Smooth muscle cell (in vitro differentiated cells): ENCODE measurements at regions not wholly inside any gene's neighbourhood (a gene's known extent, or its start where the extent isn't known, plus 50 kb on each side); places are given as distances from the start of the nearest gene placed in this dataset.

Experiments used
- DNase-seq: peaks from one replicate; lab custom pipeline; 2025; ENCODE audit not compliant: unreplicated experiment; lab: John Stamatoyannopoulos, UW
- H2AFZ ChIP-seq: fragments of 200-600 bp; sonication (generic); 2 replicates; pipeline ENCODE4 v1.6.0; 2016; ENCODE audit warnings: antibody characterized with exemption, low read depth, mild to moderate bottlenecking
- H3F3A ChIP-seq: fragments of 200-600 bp; sonication (generic); 2 replicates; pipeline ENCODE4 v1.6.0; 2017; ENCODE audit warnings: antibody characterized with exemption, low read depth
- H3K27ac ChIP-seq: fragments of 200-600 bp; sonication (generic); 2 replicates; pipeline ENCODE4 v1.5.1; 2016; ENCODE audit warnings: low read depth, mild to moderate bottlenecking
- H3K27me3 ChIP-seq: fragments of 200-600 bp; sonication (generic); 2 replicates; pipeline ENCODE4 v1.6.1; 2016; ENCODE audit warnings: low read depth, mild to moderate bottlenecking
- H3K36me3 ChIP-seq: fragments of 200-600 bp; sonication (generic); 2 replicates; pipeline ENCODE4 v1.5.1; 2016; ENCODE audit warnings: low read depth
- H3K4me1 ChIP-seq: fragments of 200-600 bp; sonication (generic); 2 replicates; pipeline ENCODE4 v1.5.1; 2016; ENCODE audit warnings: low read depth
- H3K4me2 ChIP-seq: fragments of 200-600 bp; sonication (generic); 2 replicates; pipeline ENCODE4 v1.6.0; 2016; ENCODE audit warnings: mild to moderate bottlenecking
- H3K4me3 ChIP-seq: fragments of 200-600 bp; sonication (generic); 2 replicates; pipeline ENCODE4 v1.5.1; 2016; ENCODE audit warnings: mild to moderate bottlenecking
- H3K79me2 ChIP-seq: fragments of 200-600 bp; sonication (generic); 2 replicates; pipeline ENCODE4 v1.6.0; 2016; ENCODE audit warnings: low read depth, mild to moderate bottlenecking
- H3K9ac ChIP-seq: fragments of 200-600 bp; sonication (generic); 2 replicates; pipeline ENCODE4 v1.6.0; 2016; ENCODE audit warnings: low read depth
- H3K9me3 ChIP-seq: fragments of 200-600 bp; sonication (generic); replicated peaks from 2 replicates; pipeline ENCODE4 v1.5.1; 2016; ENCODE audit warnings: low read depth
- H4K20me1 ChIP-seq: fragments of 200-600 bp; sonication (generic); 2 replicates; pipeline ENCODE4 v1.6.0; 2016; ENCODE audit warnings: low read depth
- CTCF ChIP-seq: fragments of 200-600 bp; sonication (generic); IDR thresholded peaks from 2 replicates; pipeline ENCODE4 v1.5.1; 2017; ENCODE audit warnings: borderline replicate concordance, mild to moderate bottlenecking, antibody characterized with exemption; ENCODE audit not compliant: insufficient read depth, poor library complexity, severe bottlenecking
- whole genome bisulfite sequencing: methylation state at CpG from one replicate; pipeline ENCODE4 v1.1.7; 2016; ENCODE audit warnings: low lambda C conversion rate; 5-methylcytosine and 5-hydroxymethylcytosine counted together

GRCh38 chr5:66469684-66470083 is 126.5 kb upstream of the MAST4 start:
- no peak overlapping the region for H3K9ac ChIP-seq
- peaks cover 5% of the 10 kb centered on the region for H3K36me3 ChIP-seq
- H3K27me3 ChIP-seq, result no peaks in the 10 kb centered on the region
- no peaks in the 10 kb centered on the region for H3K79me2 ChIP-seq
- no peaks in the 10 kb centered on the region for H3K4me1 ChIP-seq
- no peak overlapping the region for H3K4me3 ChIP-seq
- H2AFZ ChIP-seq, result no peak overlapping the region
- no peak for DNase-seq
- no peak overlapping the region for H3K4me2 ChIP-seq
- H3K27ac ChIP-seq, result no peak overlapping the region
- peaks cover 14% of the 10 kb centered on the region for H3K9me3 ChIP-seq
- TF ChIP-seq CTCF, result no peak
- WGBS, result 98% methylated on average over 1 of the region's 1 CpG
- no peaks in the 10 kb centered on the region for H3F3A ChIP-seq
- no peaks in the 10 kb centered on the region for H4K20me1 ChIP-seq

DNA sequence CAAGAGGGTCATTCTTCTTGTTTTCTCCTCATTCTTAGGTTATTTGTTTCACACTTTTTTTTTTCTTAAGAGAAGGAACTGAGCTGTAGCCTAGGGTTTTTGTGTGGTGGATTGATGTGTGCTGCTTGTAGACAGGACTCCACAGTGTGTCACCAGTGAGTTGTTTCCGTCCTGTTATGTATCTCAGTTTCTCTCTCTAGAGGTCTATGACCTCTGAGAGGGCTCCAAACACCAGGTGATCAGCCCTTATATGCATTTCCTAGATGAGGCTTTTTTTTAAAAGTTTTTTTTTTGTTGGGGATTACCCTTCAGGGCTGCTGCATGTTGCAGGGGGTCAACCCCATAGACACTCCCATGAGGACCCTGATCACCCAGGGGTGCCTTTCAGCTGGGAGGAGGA is 124.2 kb upstream of the MAST4 start:
- Histone ChIP-seq H3F3A (no peaks in the 10 kb centered on the region), H3K4me1 (no peaks in the 10 kb centered on the region), H3K4me2 (no peak overlapping the region), H4K20me1 (no peaks in the 10 kb centered on the region), H3K79me2 (no peaks in the 10 kb centered on the region), H3K27ac (no peak overlapping the region), H2AFZ (no peak overlapping the region), H3K4me3 (no peak overlapping the region), H3K9ac (no peak overlapping the region), H3K9me3 (peaks cover 14% of the 10 kb centered on the region), H3K27me3 (no peaks in the 10 kb centered on the region), H3K36me3 (peaks cover 5% of the 10 kb centered on the region)
- DNase-seq, result no peak
- no peak for TF ChIP-seq CTCF
- WGBS, result 85% methylated on average over 1 of the region's 1 CpG

DNA sequence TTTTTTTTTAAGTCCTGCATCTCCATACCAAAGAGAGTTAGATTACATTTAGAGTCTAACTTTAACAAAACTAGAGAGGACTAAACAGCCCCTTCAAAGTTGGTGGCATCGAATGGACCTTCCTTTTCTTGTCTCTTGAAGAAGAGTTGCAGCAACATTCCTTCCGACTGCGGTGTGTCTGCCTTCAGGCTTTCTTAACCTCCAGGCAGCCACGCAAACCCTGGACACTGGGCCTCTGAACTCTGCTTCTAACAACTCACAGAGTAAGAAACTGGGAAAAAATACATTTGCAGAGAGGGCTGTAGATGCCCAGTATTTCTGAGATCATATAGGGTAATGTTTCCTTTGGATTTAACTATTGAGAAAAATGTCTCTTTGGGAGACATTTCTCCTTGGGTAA is 120.5 kb upstream of the MAST4 start:
- H3F3A ChIP-seq, result no peaks in the 10 kb centered on the region
- WGBS, result 63% methylated on average over 4 of the region's 4 CpGs
- no peak overlapping the region for H2AFZ ChIP-seq
- no peaks in the 10 kb centered on the region for H4K20me1 ChIP-seq
- no peak for TF ChIP-seq CTCF
- no peaks in the 10 kb centered on the region for H3K9me3 ChIP-seq
- no peak overlapping the region for H3K27ac ChIP-seq
- H3K79me2 ChIP-seq, result no peaks in the 10 kb centered on the region
- no peak overlapping the region for H3K4me3 ChIP-seq
- no peaks in the 10 kb centered on the region for H3K36me3 ChIP-seq
- DNase-seq, result no peak
- H3K9ac ChIP-seq, result no peak overlapping the region
- no peak overlapping the region for H3K4me2 ChIP-seq
- no peaks in the 10 kb centered on the region for H3K27me3 ChIP-seq
- no peaks in the 10 kb centered on the region for H3K4me1 ChIP-seq

- no peak for DNase-seq
- H3K4me3 ChIP-seq, result no peak overlapping the region
- WGBS, result 77% methylated on average over 2 of the region's 2 CpGs
- H3K4me1 ChIP-seq, result no peaks in the 10 kb centered on the region
- H3K4me2 ChIP-seq, result no peak overlapping the region
- no peak overlapping the region for H3K27ac ChIP-seq
- no peaks in the 10 kb centered on the region for H3K36me3 ChIP-seq
- no peaks in the 10 kb centered on the region for H3K27me3 ChIP-seq
- no peaks in the 10 kb centered on the region for H3K9me3 ChIP-seq
- no peaks in the 10 kb centered on the region for H3F3A ChIP-seq
- no peak overlapping the region for H3K9ac ChIP-seq
- no peaks in the 10 kb centered on the region for H4K20me1 ChIP-seq
- H3K79me2 ChIP-seq, result no peaks in the 10 kb centered on the region
- H2AFZ ChIP-seq, result no peak overlapping the region
- TF ChIP-seq CTCF, result no peak
Observed at GRCh38 chr5:66477596-66477995, 118.6 kb upstream of the MAST4 start.
